Right lobe of liver (tissue), 6 donors: ENCODE measurements at regions not wholly inside any gene's neighbourhood (a gene's known extent, or its start where the extent isn't known, plus 50 kb on each side); places are given as distances from the start of the nearest gene placed in this dataset.
"Not testable (repeated sequence)": the region's sequence is repeated elsewhere in the genome, so short reads cannot be mapped to it uniquely, and the experiment has no call there.

ENCODE experiments used
- ATAC-seq, 4 donors: fragments of 200-7000 bp; cut with Tn5 transposase; one replicate each; pipeline ENCODE4 v1.9.1; 2020; ENCODE audit warnings: mild to moderate bottlenecking in 4 of 4, moderate library complexity in 4 of 4
- DNase-seq, 3 donors: peaks; one replicate each; pipeline ENCODE4 v3.0.0-alpha.2; 2020
- H3K27ac ChIP-seq, 3 donors: fragments of 200-600 bp; one replicate each; pipeline ENCODE4 v1.8.0; 2022
- H3K27me3 ChIP-seq, 2 donors: fragments of 200-600 bp; one replicate each; pipeline ENCODE4 v1.8.0; 2022
- H3K36me3 ChIP-seq, 4 donors: fragments of 200-600 bp; sonication (generic) in 1 of 4; one replicate each; pipeline versions ENCODE4 v1.5.1 to v1.8.0; 2017 to 2022; ENCODE audit warnings: control low read depth in 1 of 4
- H3K4me1 ChIP-seq, 4 donors: fragments of 200-600 bp; sonication (generic) in 1 of 4; one replicate each; pipeline versions ENCODE4 v1.5.1 to v1.8.0; 2017 to 2022; ENCODE audit warnings: control low read depth in 1 of 4
- H3K4me3 ChIP-seq, 3 donors: fragments of 200-600 bp; one replicate each; pipeline ENCODE4 v1.8.0; 2022
- H3K9me3 ChIP-seq, 4 donors: fragments of 200-600 bp; sonication (generic) in 1 of 4; one replicate each; pipeline versions ENCODE4 v1.5.1 to v1.8.0; 2017 to 2022; ENCODE audit warnings: control low read depth in 1 of 4
- POLR2A ChIP-seq: fragments of 450-650 bp; IDR thresholded peaks from one replicate; pipeline ENCODE4 v1.6.1; 2017; ENCODE audit warnings: antibody characterized with exemption, mild to moderate bottlenecking
- WGBS: methylation state at CpG from one replicate; pipeline ENCODE4 v1.1.6; 2018; ENCODE audit warnings: low coverage, low lambda C conversion rate; ENCODE audit not compliant: insufficient coverage; ENCODE audit errors: missing lambda C conversion rate; 5-methylcytosine and 5-hydroxymethylcytosine counted together
- intact Hi-C, 2 donors: fragments of 100-400 bp; cut with DNase I; formaldehyde crosslinking; loops; one replicate each; pipeline versions ENCODE4 v1.11.2 to v1.14.1; 2022
- TF ChIP-seq, protein P1 (sequence below), 4 donors: fragments of 200-600 bp in 3 of 4; fragments of 450-650 bp in 1 of 4; IDR thresholded peaks; one replicate each; pipeline versions ENCODE4 v1.5.1 to v1.8.0; 2016 to 2022; ENCODE audit warnings: antibody characterized with exemption in 4 of 4, mild to moderate bottlenecking in 2 of 4
- donor health status: DM: no; HTN: yes; CAD: no.
- donor health status: DM: no; HTN: no; CAD: no.
- donor health status: DM: no; HTN: no; CAD: no.
- donor health status: DM: no; HTN: yes; CAD: no.
- donor health status: DM: no; HTN: yes; CAD: no.

DNA sequence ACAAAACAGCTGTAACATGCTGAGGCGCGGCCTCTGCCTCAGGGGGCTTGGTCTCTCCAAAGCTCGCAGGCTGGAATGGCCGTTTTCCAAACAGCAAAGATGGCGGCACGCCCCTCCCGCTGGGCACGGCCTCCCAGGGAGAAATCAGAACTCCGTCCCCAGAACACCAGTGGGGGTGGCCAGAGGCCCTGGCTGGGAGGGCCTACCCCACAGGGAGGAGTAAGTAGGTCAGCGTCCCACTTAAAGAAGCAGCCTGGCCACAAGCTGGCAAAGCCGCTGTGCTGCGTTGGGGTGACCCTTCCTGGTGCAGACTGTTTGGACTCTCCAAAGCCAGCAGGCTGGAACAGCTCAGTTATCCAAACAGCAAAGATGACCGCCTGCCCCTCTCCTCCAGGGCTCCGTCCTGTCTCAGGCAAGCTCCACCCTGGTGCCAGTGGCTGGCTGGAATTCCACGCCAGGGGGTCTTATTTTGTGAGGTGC lies 862.8 kb downstream of the TRIML1 start:
- no peaks in the 10 kb centered on the region for H3K4me1 ChIP-seq
- DNase-seq = no peak
- intact Hi-C loops = no loop called here
- H3K36me3 ChIP-seq = no peaks in the 10 kb centered on the region
- no peak for TF ChIP-seq POLR2A
- TF ChIP-seq, protein P1, sequence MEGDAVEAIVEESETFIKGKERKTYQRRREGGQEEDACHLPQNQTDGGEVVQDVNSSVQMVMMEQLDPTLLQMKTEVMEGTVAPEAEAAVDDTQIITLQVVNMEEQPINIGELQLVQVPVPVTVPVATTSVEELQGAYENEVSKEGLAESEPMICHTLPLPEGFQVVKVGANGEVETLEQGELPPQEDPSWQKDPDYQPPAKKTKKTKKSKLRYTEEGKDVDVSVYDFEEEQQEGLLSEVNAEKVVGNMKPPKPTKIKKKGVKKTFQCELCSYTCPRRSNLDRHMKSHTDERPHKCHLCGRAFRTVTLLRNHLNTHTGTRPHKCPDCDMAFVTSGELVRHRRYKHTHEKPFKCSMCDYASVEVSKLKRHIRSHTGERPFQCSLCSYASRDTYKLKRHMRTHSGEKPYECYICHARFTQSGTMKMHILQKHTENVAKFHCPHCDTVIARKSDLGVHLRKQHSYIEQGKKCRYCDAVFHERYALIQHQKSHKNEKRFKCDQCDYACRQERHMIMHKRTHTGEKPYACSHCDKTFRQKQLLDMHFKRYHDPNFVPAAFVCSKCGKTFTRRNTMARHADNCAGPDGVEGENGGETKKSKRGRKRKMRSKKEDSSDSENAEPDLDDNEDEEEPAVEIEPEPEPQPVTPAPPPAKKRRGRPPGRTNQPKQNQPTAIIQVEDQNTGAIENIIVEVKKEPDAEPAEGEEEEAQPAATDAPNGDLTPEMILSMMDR (IDR thresholded peaks at IDR 0.05) = no peak
- H3K9me3 ChIP-seq = no peaks in the 10 kb centered on the region
- H3K27ac ChIP-seq = no peak overlapping the region
- no peak overlapping the region for H3K4me3 ChIP-seq
- peak in 1 of 4 donors; percentile 41 for ATAC-seq
- no CpG with 5 or more reads among the region's 15 CpGs for WGBS
- no peaks in the 10 kb centered on the region for H3K27me3 ChIP-seq

DNA sequence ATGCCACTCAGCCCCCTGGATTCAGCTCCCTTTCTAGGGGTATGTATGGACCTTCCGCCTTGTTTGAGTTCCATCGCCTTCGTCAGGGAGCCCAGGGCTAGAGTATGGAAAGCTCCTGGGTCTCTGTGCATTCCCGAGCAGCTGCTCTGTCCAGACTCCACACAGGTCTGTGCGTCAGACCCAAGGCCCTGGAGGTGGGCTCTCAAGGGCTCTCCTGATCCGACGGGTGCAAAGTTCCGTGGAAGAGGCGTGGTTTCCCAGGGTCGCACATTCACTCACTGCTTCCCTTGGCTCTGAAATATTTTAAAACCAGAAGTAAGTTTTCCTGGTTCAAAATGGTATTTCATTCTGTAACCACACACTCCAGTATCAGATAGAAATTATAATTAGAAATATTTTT lies 863.2 kb downstream of the TRIML1 start:
- Histone ChIP-seq H3K4me1 (no peaks in the 10 kb centered on the region), H3K4me3 (no peak overlapping the region), H3K9me3 (no peaks in the 10 kb centered on the region), H3K36me3 (no peaks in the 10 kb centered on the region), H3K27ac (no peak overlapping the region), H3K27me3 (no peaks in the 10 kb centered on the region)
- WGBS = 75% methylated on average over 10 of the region's 10 CpGs
- TF ChIP-seq, protein P1 (IDR thresholded peaks at IDR 0.05) = no peak
- TF ChIP-seq POLR2A = no peak
- DNase-seq (no peak), ATAC-seq (no peak)
- intact Hi-C loops = no loop called here

DNA sequence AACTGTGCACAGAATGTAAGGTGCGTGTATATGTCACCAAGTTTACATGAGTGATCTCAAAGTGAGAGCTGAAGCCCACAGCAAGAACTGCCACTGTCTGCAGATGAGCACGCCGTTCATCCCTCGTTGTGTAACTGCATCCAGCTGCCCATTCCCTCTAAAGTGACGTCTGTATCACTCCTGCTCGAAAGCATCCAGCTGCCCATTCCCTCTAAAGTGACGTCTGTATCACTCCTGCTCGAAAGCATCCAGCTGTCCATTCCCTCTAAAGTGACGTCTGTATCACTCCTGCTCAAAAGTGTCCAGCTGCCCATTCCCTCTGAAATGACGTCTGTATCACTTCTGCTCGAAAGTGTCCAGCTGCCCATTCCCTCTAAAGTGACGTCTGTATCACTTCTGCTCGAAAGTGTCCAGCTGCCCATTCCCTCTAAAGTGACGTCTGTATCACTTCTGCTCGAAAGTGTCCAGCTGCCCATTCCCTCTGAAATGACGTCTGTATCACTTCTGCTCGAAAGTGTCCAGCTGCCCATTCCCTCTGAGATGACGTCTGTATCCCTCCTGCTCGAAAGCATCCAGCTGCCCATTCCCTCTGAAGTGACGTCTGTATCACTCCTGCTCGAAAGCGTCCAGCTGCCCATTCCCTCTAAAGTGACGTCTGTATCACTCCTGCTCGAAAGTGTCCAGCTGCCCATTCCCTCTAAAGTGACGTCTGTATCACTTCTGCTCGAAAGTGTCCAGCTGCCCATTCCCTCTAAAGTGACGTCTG lies 871.4 kb downstream of the TRIML1 start:
- H3K4me3 ChIP-seq, intact Hi-C loops: not testable (repeated sequence)
- WGBS = 51% methylated on average over 18 of the region's 27 CpGs

DNA sequence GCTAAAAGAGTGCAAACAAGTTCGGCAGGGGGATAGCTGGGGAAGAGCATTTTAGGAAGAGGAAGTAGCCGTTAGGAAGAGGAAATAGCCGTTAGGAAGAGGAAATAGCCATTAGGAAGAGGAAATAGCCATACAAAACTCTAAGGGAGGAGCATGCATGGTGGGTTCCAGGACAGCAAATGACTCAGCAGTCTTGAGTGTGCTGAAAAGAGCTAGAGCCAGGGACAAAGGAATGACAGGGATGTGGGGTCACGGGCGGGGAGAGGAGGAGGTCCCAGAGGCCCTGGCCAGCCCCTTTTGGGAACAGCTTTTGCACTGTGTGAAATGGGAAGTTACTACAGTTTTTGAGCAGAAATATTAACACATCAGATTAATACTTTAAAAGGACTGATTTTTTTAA lies 882.6 kb downstream of the TRIML1 start:
- Histone ChIP-seq H3K36me3 (no peaks in the 10 kb centered on the region), H3K27ac (no peak overlapping the region), H3K27me3 (no peaks in the 10 kb centered on the region), H3K4me1 (no peaks in the 10 kb centered on the region), H3K4me3 (no peak overlapping the region), H3K9me3 (no peaks in the 10 kb centered on the region)
- DNase-seq (no peak), ATAC-seq (no peak)
- WGBS = 33% methylated on average over 5 of the region's 5 CpGs
- TF ChIP-seq POLR2A = no peak
- TF ChIP-seq, protein P1 (IDR thresholded peaks at IDR 0.05) = no peak
- intact Hi-C loops = no loop called here

More for the DNA sequence above, 871.4 kb downstream of the TRIML1 start:
- ATAC-seq, H3K36me3 ChIP-seq, H3K27me3 ChIP-seq, H3K27ac ChIP-seq, H3K4me1 ChIP-seq, DNase-seq, H3K9me3 ChIP-seq: not testable (repeated sequence)

DNA sequence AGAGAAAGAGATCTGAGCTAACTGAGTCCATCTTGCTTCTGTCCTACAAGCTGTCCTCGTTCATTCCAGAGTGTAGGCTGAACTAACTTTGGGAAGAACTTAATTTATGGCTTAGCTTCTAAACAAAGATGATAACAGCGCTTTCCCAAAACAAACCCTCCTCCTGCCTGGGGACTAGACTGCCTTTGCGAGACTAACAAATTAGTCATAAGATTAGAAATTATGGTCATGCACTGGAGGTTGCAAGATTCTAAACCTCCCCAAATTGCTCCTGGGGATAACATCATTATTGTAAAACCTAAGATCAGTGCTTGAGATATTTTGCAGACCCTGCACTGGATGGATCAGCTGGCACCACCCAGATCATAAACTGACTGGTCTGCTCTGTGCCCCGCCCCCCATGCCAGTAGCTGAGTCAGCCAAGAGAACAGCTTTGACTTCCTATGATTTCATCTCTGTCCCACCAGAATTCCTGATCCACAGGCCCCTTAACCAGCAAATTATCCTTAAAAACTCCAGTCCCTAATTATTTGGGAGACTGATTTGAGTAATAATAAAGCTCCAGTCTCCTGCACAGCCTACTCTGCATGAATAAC lies 883.3 kb downstream of the TRIML1 start:
- Histone ChIP-seq H3K4me1 (no peaks in the 10 kb centered on the region), H3K4me3 (no peak overlapping the region), H3K27me3 (no peaks in the 10 kb centered on the region), H3K36me3 (no peaks in the 10 kb centered on the region), H3K27ac (no peak overlapping the region), H3K9me3 (no peaks in the 10 kb centered on the region)
- ATAC-seq (no peak), DNase-seq (no peak)
- 59% methylated on average over 3 of the region's 4 CpGs for WGBS
- TF ChIP-seq, protein P1 (IDR thresholded peaks at IDR 0.05) = no peak
- TF ChIP-seq POLR2A = no peak
- intact Hi-C loops = no loop called here
